ENCODE measurements at regions not wholly inside any gene's neighbourhood (a gene's known extent, or its start where the extent isn't known, plus 50 kb on each side); places are given as distances from the start of the nearest gene placed in this dataset.

DNA sequence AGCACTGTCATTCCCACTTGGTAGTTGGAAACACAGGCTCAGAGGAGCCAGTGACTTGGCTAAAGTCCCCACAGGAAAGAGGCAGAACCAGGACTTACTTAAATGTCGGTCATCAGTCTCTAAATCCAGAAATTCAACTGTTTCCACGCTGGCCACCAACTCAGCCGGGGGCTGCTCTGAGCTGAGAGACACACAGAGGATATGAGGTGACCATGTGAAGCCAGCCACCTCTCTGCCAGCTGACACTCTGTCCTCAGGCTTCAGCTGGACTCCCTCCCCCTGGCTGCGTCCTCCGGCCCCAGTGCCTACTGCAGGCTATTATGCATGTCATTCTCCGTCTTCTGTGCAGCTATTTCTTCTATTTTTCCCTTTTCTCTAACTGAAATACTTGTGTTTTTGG lies 168.9 kb downstream of the ANKRD30B start:
- TF ChIP-seq, protein P1, sequence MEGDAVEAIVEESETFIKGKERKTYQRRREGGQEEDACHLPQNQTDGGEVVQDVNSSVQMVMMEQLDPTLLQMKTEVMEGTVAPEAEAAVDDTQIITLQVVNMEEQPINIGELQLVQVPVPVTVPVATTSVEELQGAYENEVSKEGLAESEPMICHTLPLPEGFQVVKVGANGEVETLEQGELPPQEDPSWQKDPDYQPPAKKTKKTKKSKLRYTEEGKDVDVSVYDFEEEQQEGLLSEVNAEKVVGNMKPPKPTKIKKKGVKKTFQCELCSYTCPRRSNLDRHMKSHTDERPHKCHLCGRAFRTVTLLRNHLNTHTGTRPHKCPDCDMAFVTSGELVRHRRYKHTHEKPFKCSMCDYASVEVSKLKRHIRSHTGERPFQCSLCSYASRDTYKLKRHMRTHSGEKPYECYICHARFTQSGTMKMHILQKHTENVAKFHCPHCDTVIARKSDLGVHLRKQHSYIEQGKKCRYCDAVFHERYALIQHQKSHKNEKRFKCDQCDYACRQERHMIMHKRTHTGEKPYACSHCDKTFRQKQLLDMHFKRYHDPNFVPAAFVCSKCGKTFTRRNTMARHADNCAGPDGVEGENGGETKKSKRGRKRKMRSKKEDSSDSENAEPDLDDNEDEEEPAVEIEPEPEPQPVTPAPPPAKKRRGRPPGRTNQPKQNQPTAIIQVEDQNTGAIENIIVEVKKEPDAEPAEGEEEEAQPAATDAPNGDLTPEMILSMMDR (IDR thresholded peaks at IDR 0.05) = no peak
- no peak for TF ChIP-seq ZFX (IDR thresholded peaks at IDR 0.05; ENCODE audit: borderline replicate concordance)

DNA sequence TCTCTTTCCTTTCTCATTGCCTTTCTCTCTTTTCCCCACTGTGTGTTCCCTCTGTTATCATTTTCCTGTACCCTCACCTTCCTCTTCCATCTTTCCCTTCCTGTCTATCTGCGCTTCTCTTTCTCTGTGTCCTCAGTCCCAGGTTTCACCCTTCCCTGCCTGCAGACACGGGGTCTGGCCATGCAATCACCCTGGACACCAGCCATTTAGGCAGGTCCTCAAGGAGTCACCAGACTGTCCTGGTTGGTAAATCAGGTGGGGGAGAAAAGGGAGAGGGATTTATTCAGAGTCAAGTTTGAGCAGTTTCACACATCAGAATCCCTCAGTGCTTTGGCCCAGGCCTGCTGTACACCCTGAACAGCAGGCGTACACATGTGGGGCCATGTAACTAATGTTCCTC lies 169.3 kb downstream of the ANKRD30B start:
- TF ChIP-seq, protein P1 (IDR thresholded peaks at IDR 0.05) = no peak
- TF ChIP-seq ZFX (IDR thresholded peaks at IDR 0.05; ENCODE audit: borderline replicate concordance) = no peak
- peak overlapping the region; percentile 85 for H3K27ac ChIP-seq

More for the DNA sequence above, 168.9 kb downstream of the ANKRD30B start:
- H3K27ac ChIP-seq = peak overlapping the region; percentile 85

DNA sequence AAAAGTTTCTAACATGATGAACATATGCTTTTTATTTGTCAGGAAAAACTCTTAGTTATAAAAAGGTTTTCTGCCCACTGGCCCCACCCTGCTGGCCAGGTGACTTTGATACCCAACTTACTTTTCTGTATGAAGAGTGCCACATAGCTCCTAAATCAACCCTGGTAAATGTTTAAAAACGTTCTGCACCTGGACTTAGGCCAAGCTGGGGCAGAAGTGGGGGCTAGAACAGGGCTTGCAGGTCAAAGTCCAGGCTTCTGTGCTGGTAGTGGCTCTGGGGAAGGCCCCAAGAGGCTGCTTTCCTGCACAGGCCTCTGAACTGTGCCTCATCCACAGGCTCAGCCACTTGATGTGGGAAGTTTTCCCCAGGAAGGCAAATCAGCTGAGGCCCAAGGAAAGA lies 171.7 kb downstream of the ANKRD30B start:
- TF ChIP-seq, protein P1 (IDR thresholded peaks at IDR 0.05) = no peak
- no peak for TF ChIP-seq ZFX (IDR thresholded peaks at IDR 0.05; ENCODE audit: borderline replicate concordance)

DNA sequence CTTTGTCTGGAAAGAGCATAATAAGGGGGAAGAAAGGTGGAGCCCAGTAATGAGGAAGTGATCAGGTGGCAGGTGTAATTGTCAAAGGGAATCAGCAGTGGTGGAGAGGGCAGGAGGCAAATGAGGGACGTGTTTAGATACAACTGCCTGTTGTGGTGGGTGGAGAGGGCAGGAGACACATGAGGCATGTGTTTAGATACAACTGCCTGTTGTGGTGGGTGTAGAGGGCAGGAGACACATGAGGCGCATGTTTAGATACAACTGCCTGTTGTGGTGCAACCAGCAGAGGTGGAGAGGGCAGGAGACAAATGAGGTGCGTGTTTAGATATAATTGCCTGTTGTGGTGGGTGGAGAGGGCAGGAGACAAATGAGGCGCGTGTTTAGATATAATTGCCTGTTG lies 173.1 kb downstream of the ANKRD30B start:
- no peak for TF ChIP-seq ZFX (IDR thresholded peaks at IDR 0.05; ENCODE audit: borderline replicate concordance)
- TF ChIP-seq, protein P1 (IDR thresholded peaks at IDR 0.05) = no peak
- H3K27ac ChIP-seq = peak overlapping the region; percentile 85

More for the DNA sequence above, 171.7 kb downstream of the ANKRD30B start:
- peak overlapping the region; percentile 85 for H3K27ac ChIP-seq

DNA sequence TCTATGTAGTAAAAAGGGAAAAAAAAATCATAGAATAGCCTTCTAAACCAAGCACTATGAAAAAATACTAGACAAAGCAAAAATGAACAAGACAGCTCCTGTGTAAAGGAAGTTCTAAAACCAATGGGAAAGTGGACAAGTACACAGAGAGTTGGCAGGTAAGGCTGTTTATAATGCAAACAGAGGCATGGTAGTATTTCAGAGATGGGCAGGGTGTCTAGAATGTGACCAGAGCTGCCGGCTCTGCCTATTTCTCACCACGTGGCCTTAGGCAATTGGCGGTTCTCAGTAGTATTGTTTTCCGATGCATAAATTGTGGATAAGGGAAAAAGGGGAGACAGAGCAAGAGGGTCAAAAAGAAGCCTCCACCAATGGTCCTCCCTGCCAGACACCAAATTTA lies 173.6 kb downstream of the ANKRD30B start:
- TF ChIP-seq, protein P1 (IDR thresholded peaks at IDR 0.05) = no peak
- no peak for TF ChIP-seq ZFX (IDR thresholded peaks at IDR 0.05; ENCODE audit: borderline replicate concordance)
- peak overlapping the region; percentile 85 for H3K27ac ChIP-seq

DNA sequence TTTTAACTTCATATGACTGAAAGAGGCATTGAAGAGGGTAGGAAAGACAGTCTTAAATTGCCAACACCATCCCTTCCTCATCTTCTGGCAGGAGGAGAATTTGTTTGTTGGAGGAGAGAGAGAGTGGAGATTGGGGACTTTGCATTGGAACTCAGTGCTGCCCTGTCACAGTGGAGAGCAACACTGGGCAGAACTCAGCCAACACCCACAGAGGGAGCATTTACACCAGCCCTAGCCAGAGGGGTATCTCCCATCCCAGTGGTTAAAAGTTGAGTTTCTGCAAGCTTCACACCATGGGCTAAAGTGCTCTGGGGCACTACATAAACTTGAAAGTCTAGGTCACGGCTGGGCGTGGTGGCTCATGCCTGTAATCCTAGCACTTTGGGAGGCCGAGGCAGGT lies 174.1 kb downstream of the ANKRD30B start:
- peak overlapping the region; percentile 85 for H3K27ac ChIP-seq
- TF ChIP-seq, protein P1 (IDR thresholded peaks at IDR 0.05) = no peak
- no peak for TF ChIP-seq ZFX (IDR thresholded peaks at IDR 0.05; ENCODE audit: borderline replicate concordance)

DNA sequence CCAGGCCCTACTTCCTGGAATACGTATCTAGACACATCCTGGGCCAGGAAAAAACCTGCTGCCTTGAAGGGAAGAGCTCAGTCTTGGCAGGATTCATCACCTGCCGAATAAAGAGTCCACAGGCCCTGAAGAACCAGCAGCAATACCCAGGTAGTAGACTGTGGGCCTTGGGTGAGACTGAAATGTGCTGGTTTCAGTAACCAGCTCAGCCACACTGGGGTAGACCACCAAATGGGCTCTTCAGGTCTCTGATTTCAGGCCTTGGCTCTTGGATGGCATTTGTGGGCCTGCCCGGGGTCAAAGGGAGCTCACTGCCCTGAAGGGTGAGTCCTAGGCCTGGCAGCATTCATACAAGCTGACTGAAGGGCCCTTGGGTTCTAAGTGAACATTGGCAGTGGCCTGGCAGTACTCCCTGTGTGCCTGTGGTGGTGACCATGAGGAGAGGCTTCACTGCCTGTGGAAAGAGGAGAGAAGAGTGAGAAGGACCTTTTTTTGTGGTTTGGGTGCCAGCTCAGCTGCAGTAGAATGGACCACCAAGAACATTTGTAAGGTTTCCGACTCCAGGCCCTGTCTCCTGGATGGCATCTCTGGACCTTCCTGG lies 175.1 kb downstream of the ANKRD30B start:
- TF ChIP-seq ZFX (IDR thresholded peaks at IDR 0.05; ENCODE audit: borderline replicate concordance) = no peak
- TF ChIP-seq, protein P1 (IDR thresholded peaks at IDR 0.05) = no peak
- no peak overlapping the region for H3K27ac ChIP-seq
